ENCODE measurements at regions not wholly inside any gene's neighbourhood (a gene's known extent, or its start where the extent isn't known, plus 50 kb on each side); places are given as distances from the start of the nearest gene placed in this dataset.

DNA sequence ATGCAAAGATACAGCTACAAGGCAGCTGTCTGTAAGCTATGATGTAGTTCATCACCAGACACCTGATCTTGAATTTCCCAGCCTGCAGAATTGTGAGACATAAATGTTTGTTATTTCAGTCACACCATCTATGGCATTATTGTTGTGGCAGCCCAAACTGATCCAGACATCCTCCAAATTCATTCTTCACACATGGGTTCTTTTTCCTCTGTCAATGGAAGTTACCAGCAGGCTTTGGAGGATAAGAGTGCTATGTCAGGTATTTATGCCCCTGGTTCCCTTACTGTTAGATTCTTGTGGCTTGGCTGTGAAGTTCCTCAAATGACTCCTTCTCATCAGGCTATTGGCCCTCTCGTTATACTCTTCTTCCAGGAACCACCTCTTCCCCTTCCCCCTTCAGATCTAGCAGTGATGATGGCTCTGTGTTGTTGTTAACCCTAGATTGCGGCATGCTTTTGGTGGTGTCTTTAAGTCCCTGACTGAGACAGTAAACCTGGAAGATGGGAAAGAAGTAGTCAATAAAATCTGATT, 91.0 kb upstream of the CHMP2B start:
- intact Hi-C loops (cut with DNase I) = no loop called here

DNA sequence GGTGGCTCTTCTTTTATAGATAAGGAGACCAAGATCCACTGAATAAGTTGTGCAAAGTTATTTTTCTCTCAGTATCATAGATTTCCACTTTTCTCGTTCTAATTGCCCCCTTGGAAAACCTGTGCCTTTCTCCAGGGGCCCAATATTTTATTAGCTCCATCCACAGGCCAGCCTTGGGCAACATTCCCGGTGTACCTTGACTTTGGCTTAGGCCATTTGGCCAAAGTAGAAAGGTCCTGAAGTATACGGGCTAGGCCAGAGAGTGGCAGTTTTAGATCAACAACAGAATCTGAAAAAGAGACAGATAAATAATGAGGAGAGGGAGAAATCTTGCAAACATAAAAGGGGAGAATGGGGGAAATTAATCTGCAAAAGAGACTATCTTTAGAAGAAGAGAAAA, 91.7 kb upstream of the CHMP2B start:
- Histone ChIP-seq H3K36me3 (replicated peaks in 1 of 2) (no peaks in the 10 kb centered on the region), H3K27ac (no peak overlapping the region), H3K4me3 (no peak overlapping the region), H3K4me1 (replicated peaks in 1 of 2) (no peaks in the 10 kb centered on the region), H3K27me3 (no peaks in the 10 kb centered on the region), H3K9me3 (replicated peaks in 1 of 3) (peaks cover 0 to 2% (median 0%) of the 10 kb centered on the region in 3 donors)
- DNase-seq = no peak
- WGBS, 4 donors = 65 to 76% (median 72%) methylated on average over 3 of the region's 3 CpGs
- TF ChIP-seq, protein P1, sequence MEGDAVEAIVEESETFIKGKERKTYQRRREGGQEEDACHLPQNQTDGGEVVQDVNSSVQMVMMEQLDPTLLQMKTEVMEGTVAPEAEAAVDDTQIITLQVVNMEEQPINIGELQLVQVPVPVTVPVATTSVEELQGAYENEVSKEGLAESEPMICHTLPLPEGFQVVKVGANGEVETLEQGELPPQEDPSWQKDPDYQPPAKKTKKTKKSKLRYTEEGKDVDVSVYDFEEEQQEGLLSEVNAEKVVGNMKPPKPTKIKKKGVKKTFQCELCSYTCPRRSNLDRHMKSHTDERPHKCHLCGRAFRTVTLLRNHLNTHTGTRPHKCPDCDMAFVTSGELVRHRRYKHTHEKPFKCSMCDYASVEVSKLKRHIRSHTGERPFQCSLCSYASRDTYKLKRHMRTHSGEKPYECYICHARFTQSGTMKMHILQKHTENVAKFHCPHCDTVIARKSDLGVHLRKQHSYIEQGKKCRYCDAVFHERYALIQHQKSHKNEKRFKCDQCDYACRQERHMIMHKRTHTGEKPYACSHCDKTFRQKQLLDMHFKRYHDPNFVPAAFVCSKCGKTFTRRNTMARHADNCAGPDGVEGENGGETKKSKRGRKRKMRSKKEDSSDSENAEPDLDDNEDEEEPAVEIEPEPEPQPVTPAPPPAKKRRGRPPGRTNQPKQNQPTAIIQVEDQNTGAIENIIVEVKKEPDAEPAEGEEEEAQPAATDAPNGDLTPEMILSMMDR (IDR thresholded peaks at IDR 0.05) = no peak
- TF ChIP-seq POLR2A (IDR thresholded peaks at IDR 0.05) = no peak
- intact Hi-C loops (cut with DNase I) = no loop called here

More for the DNA sequence above, 91.0 kb upstream of the CHMP2B start:
- H3K4me1 ChIP-seq (replicated peaks in 1 of 2) = no peaks in the 10 kb centered on the region
- no peaks in the 10 kb centered on the region for H3K36me3 ChIP-seq (replicated peaks in 1 of 2)
- DNase-seq = no peak
- H3K27ac ChIP-seq = no peak overlapping the region
- 69 to 79% (median 75%) methylated on average over 2 of the region's 2 CpGs for WGBS, 4 donors
- TF ChIP-seq POLR2A (IDR thresholded peaks at IDR 0.05) = no peak
- TF ChIP-seq, protein P1 (IDR thresholded peaks at IDR 0.05) = no peak
- no peak overlapping the region for H3K4me3 ChIP-seq
- H3K27me3 ChIP-seq = no peaks in the 10 kb centered on the region
- H3K9me3 ChIP-seq (replicated peaks in 1 of 3) = peaks cover 0 to 9% (median 0%) of the 10 kb centered on the region in 3 donors

DNA sequence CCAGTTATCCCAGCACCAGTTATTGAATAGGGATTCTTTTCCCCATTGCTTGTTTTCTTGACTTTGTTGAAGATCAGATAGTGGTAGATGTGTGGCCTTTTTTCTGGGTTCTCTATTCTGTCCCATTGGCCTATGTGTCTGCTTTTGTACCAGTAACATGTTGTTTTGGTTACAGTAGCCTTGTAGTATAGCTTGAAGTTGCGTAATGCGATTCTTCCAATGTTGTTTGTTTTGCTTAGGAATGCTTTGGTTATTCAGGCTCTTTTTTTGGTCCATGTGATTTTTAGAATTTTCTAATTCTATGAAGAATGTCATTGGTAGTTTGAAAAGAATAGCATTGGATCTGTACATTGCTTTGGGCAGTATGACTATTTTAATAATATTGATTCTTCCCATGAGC, 94.3 kb upstream of the CHMP2B start:
- TF ChIP-seq POLR2A (IDR thresholded peaks at IDR 0.05) = no peak
- TF ChIP-seq, protein P1 (IDR thresholded peaks at IDR 0.05) = no peak
- intact Hi-C loops (cut with DNase I) = no loop called here
- H3K9me3 ChIP-seq (replicated peaks in 1 of 3) = no peaks in the 10 kb centered on the region
- no peaks in the 10 kb centered on the region for H3K36me3 ChIP-seq (replicated peaks in 1 of 2)
- H3K4me1 ChIP-seq (replicated peaks in 1 of 2) = no peaks in the 10 kb centered on the region
- H3K27me3 ChIP-seq = no peaks in the 10 kb centered on the region
- DNase-seq = no peak
- 89 to 98% (median 95%) methylated on average over 2 of the region's 2 CpGs for WGBS, 4 donors
- no peak overlapping the region for H3K27ac ChIP-seq
- H3K4me3 ChIP-seq = no peak overlapping the region

DNA sequence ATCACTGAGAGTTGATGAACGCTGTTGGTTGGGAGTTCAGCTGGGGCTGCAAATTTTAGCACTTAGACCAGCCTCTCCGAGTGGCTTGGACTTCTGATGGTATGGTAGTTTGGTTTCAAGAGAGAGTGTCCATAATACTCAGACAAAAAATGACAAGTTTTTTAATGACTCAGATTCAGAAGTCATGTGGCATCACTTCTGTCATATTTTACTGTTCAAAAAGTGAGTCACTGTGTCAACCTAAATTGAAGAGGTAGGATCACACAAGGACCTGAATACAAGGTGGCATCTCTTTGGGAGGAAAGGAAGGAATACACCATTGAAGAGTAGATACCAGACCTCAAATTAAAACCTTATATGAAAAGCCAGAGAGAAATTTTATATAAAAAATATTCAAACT, 99.1 kb upstream of the CHMP2B start:
- no peaks in the 10 kb centered on the region for H3K9me3 ChIP-seq (replicated peaks in 1 of 3)
- H3K27ac ChIP-seq = no peak overlapping the region
- H3K36me3 ChIP-seq (replicated peaks in 1 of 2) = no peaks in the 10 kb centered on the region
- no peak for TF ChIP-seq POLR2A (IDR thresholded peaks at IDR 0.05)
- TF ChIP-seq, protein P1 (IDR thresholded peaks at IDR 0.05) = no peak
- WGBS, 4 donors = 76 to 94% (median 86%) methylated on average over 2 of the region's 2 CpGs
- H3K4me1 ChIP-seq (replicated peaks in 1 of 2) = no peaks in the 10 kb centered on the region
- H3K4me3 ChIP-seq = no peak overlapping the region
- H3K27me3 ChIP-seq = no peaks in the 10 kb centered on the region
- no peak for DNase-seq
- intact Hi-C loops (cut with DNase I) = no loop called here

Measured in adrenal gland (tissue), 9 donors.